ENCODE measurements at regions not wholly inside any gene's neighbourhood (a gene's known extent, or its start where the extent isn't known, plus 50 kb on each side); places are given as distances from the start of the nearest gene placed in this dataset.

DNA sequence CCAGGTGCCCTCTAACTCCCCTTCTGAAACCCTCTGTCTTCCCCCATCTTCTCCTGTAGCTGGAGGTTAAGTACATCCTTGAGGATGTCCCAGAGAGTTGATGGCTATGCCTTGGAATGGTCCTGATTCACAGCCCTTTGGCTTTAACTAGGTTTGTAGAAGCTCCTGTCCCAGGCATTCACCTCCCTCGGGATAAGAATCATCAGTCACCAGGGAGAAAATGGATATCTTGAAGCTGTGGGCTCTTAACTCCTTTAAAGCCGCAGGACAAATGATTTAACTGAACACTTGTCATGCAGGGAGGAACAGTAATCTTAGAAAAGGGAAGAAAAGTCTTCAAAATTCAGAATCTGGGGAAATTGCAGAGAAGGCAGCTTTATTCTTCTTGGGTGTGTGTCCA is 139.9 kb downstream of the PSAT1 start:
- Histone ChIP-seq H3K9ac (replicated peaks in 1 of 4; ENCODE audit: extremely low read depth in 1 of 4, low read depth in 3 of 4, low read length in 3 of 4) (no peak overlapping the region), H3K79me2 (ENCODE audit: control insufficient read depth in 1 of 2, insufficient read depth in 2 of 2, low read length in 2 of 2) (no peaks in the 10 kb centered on the region), H3K23me2 (ENCODE audit: low read depth, low read length) (no peaks in the 10 kb centered on the region), H4K5ac (ENCODE audit: insufficient read length, low read depth, low read length) (no peak overlapping the region), H3K14ac (ENCODE audit: insufficient read length) (no peak overlapping the region), H2BK5ac (ENCODE audit: low read depth, low read length) (no peak overlapping the region), H2BK15ac (ENCODE audit: low read length) (no peak overlapping the region), H2BK12ac (ENCODE audit: low read depth, low read length) (no peak overlapping the region), H3K4ac (replicated peaks; ENCODE audit: insufficient read length, low read depth, low read length) (no peak overlapping the region), H3K9me3 (ENCODE audit: insufficient read depth in 2 of 2, low read depth in 1 of 2, low read length in 1 of 2) (peaks cover 0 to 3% of the 10 kb centered on the region in 2 experiments; a peak in 1 of 4 replicates), H3K4me2 (ENCODE audit: insufficient read depth in 1 of 2, low read depth in 2 of 2, low read length in 2 of 2) (no peak overlapping the region), H3K27ac (ENCODE audit: low read depth, low read length) (no peak overlapping the region), H2BK120ac (replicated peaks; ENCODE audit: low read depth, low read length) (no peak overlapping the region), H2AFZ (ENCODE audit: low read length) (no peak overlapping the region), H4K20me1 (replicated peaks in 1 of 2; ENCODE audit: control insufficient read depth in 1 of 2, insufficient read depth in 2 of 2, low read length in 2 of 2) (no peaks in the 10 kb centered on the region), H3K4me3 (ENCODE audit: extremely low read depth in 1 of 4, insufficient read depth in 2 of 4, low read depth in 3 of 4, low read length in 4 of 4) (no peak overlapping the region), H4K91ac (replicated peaks; ENCODE audit: insufficient read length, low read length) (no peak overlapping the region), H3K23ac (ENCODE audit: insufficient read length) (no peak overlapping the region), H3K18ac (ENCODE audit: extremely low read depth, low read length) (no peak overlapping the region), H3K4me1 (replicated peaks in 1 of 4; ENCODE audit: control insufficient read depth in 3 of 4, insufficient read depth in 4 of 4, low read length in 3 of 4) (peaks cover 7 to 23% (median 17%) of the 10 kb centered on the region in 4 experiments), H4K8ac (ENCODE audit: extremely low read depth, insufficient read depth, low read length) (no peak overlapping the region), H3K36me3 (ENCODE audit: control insufficient read depth in 2 of 4, insufficient read depth in 4 of 4, low read length in 3 of 4) (peaks cover 0 to 2% (median 0%) of the 10 kb centered on the region in 4 experiments; a peak in 2 of 8 replicates), H3K56ac (replicated peaks; ENCODE audit: insufficient read length, low read depth, low read length) (no peak overlapping the region), H2BK20ac (ENCODE audit: low read length) (no peak overlapping the region), H3K79me1 (ENCODE audit: low read depth, low read length) (no peaks in the 10 kb centered on the region), H2AK5ac (ENCODE audit: low read depth, low read length) (no peak overlapping the region), H3K27me3 (replicated peaks in 1 of 4; ENCODE audit: control insufficient read depth in 3 of 4, extremely low read depth in 1 of 4, insufficient read depth in 3 of 4, low read length in 3 of 4) (no peaks in the 10 kb centered on the region)
- WGBS, 2 experiments (ENCODE audit: extremely low coverage in 1 of 2, insufficient coverage in 1 of 2, insufficient read length in 1 of 2, insufficient replicate concordance in 2 of 2, low coverage in 1 of 2, low lambda C conversion rate in 2 of 2, missing lambda C conversion rate in 1 of 2), result 91% methylated on average over 2 of the region's 2 CpGs; no CpG with 5 or more reads in 1 of the 2 experiments
- FAIRE-seq, result no peak
- CTCF ChIA-PET (ENCODE audit: partially characterized antibody), result interaction anchor here (0.9 to 1.7 kb wide), 3 partner anchors 66 to 74 kb away, joined by 3 to 11 read pairs (median 3); no protein-coding TSS in a partner anchor
- DNase-seq (ENCODE audit: low read depth in 1 of 2, low spot score in 2 of 2), result no peak
- TF ChIP-seq SIX5 (IDR thresholded peaks at IDR 0.05; ENCODE audit: low read depth, low read length) (no peak), TCF12 (IDR thresholded peaks at IDR 0.05; ENCODE audit: low read depth, low read length) (no peak), BACH1 (IDR thresholded peaks at IDR 0.05; ENCODE audit: low read length) (no peak), GTF2F1 (IDR thresholded peaks at IDR 0.05; ENCODE audit: borderline replicate concordance, low read depth, low read length) (no peak), SIN3A (conservative IDR thresholded peaks at IDR 0.05 in 1 of 2, IDR thresholded peaks at IDR 0.05 in 1 of 2; ENCODE audit: low read depth in 1 of 2, low read length in 2 of 2) (no peak), RFX5 (IDR thresholded peaks at IDR 0.05; ENCODE audit: borderline replicate concordance, low read depth, low read length) (peak; percentile 55), ASH2L (IDR thresholded peaks at IDR 0.05; ENCODE audit: low read length) (no peak), SIRT6 (IDR thresholded peaks at IDR 0.05; ENCODE audit: low read length) (no peak), SAP30 (IDR thresholded peaks at IDR 0.05; ENCODE audit: insufficient read depth, insufficient replicate concordance, low read length) (no peak)
- POLR2A ChIA-PET (ENCODE audit: partially characterized antibody), result no interaction called here
